ENCODE measurements at regions not wholly inside any gene's neighbourhood (a gene's known extent, or its start where the extent isn't known, plus 50 kb on each side); places are given as distances from the start of the nearest gene placed in this dataset.

DNA sequence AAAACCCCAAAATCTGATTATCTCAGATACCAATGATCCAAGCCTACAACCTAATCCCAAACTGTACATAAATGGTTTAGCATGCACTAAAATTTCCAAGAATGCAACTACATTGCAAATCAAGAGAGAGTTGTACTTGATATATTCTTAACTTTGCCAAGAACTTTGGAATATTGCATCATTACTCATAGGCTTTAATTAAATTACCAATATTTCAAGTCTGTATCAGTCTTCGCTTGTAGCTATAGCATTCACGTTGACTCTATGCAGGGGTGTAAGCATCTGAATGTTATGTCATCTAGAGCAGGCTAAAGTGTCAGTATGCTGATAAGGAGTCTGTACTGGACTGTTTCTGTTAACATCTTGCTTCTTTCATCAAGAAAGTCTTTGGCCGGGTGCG is 56.3 kb downstream of the FOXI3 start:
- TF ChIP-seq, protein P1, sequence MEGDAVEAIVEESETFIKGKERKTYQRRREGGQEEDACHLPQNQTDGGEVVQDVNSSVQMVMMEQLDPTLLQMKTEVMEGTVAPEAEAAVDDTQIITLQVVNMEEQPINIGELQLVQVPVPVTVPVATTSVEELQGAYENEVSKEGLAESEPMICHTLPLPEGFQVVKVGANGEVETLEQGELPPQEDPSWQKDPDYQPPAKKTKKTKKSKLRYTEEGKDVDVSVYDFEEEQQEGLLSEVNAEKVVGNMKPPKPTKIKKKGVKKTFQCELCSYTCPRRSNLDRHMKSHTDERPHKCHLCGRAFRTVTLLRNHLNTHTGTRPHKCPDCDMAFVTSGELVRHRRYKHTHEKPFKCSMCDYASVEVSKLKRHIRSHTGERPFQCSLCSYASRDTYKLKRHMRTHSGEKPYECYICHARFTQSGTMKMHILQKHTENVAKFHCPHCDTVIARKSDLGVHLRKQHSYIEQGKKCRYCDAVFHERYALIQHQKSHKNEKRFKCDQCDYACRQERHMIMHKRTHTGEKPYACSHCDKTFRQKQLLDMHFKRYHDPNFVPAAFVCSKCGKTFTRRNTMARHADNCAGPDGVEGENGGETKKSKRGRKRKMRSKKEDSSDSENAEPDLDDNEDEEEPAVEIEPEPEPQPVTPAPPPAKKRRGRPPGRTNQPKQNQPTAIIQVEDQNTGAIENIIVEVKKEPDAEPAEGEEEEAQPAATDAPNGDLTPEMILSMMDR (IDR thresholded peaks at IDR 0.05) = no peak
- no peak for TF ChIP-seq ETV6 (CRISPR knock-in tag; IDR thresholded peaks at IDR 0.05)
- TF ChIP-seq JUN (CRISPR knock-in tag; IDR thresholded peaks at IDR 0.05) = no peak
- no peak for TF ChIP-seq CREM (CRISPR knock-in tag; IDR thresholded peaks at IDR 0.05)
- no peak for TF ChIP-seq NR3C1 (CRISPR knock-in tag; conservative IDR thresholded peaks at IDR 0.05; ENCODE audit: low read depth)
- TF ChIP-seq CBFB (CRISPR knock-in tag; IDR thresholded peaks at IDR 0.05; ENCODE audit: low read depth) = no peak
- TF ChIP-seq, protein P2, sequence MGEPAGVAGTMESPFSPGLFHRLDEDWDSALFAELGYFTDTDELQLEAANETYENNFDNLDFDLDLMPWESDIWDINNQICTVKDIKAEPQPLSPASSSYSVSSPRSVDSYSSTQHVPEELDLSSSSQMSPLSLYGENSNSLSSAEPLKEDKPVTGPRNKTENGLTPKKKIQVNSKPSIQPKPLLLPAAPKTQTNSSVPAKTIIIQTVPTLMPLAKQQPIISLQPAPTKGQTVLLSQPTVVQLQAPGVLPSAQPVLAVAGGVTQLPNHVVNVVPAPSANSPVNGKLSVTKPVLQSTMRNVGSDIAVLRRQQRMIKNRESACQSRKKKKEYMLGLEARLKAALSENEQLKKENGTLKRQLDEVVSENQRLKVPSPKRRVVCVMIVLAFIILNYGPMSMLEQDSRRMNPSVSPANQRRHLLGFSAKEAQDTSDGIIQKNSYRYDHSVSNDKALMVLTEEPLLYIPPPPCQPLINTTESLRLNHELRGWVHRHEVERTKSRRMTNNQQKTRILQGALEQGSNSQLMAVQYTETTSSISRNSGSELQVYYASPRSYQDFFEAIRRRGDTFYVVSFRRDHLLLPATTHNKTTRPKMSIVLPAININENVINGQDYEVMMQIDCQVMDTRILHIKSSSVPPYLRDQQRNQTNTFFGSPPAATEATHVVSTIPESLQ (CRISPR knock-in tag; IDR thresholded peaks at IDR 0.05) = no peak
- TF ChIP-seq, protein P3, sequence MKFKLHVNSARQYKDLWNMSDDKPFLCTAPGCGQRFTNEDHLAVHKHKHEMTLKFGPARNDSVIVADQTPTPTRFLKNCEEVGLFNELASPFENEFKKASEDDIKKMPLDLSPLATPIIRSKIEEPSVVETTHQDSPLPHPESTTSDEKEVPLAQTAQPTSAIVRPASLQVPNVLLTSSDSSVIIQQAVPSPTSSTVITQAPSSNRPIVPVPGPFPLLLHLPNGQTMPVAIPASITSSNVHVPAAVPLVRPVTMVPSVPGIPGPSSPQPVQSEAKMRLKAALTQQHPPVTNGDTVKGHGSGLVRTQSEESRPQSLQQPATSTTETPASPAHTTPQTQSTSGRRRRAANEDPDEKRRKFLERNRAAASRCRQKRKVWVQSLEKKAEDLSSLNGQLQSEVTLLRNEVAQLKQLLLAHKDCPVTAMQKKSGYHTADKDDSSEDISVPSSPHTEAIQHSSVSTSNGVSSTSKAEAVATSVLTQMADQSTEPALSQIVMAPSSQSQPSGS (CRISPR knock-in tag; IDR thresholded peaks at IDR 0.05; ENCODE audit: borderline replicate concordance, low read depth) = no peak
- TF ChIP-seq CREB1 (CRISPR knock-in tag; IDR thresholded peaks at IDR 0.05) = no peak
- TF ChIP-seq, protein P4, sequence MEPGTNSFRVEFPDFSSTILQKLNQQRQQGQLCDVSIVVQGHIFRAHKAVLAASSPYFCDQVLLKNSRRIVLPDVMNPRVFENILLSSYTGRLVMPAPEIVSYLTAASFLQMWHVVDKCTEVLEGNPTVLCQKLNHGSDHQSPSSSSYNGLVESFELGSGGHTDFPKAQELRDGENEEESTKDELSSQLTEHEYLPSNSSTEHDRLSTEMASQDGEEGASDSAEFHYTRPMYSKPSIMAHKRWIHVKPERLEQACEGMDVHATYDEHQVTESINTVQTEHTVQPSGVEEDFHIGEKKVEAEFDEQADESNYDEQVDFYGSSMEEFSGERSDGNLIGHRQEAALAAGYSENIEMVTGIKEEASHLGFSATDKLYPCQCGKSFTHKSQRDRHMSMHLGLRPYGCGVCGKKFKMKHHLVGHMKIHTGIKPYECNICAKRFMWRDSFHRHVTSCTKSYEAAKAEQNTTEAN (CRISPR knock-in tag; IDR thresholded peaks at IDR 0.05) = no peak
- TF ChIP-seq ZNF671 (CRISPR knock-in tag; IDR thresholded peaks at IDR 0.05) = no peak
- TF ChIP-seq, protein P5, sequence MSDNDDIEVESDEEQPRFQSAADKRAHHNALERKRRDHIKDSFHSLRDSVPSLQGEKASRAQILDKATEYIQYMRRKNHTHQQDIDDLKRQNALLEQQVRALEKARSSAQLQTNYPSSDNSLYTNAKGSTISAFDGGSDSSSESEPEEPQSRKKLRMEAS (CRISPR knock-in tag; IDR thresholded peaks at IDR 0.05) = no peak
- TF ChIP-seq, protein P6, sequence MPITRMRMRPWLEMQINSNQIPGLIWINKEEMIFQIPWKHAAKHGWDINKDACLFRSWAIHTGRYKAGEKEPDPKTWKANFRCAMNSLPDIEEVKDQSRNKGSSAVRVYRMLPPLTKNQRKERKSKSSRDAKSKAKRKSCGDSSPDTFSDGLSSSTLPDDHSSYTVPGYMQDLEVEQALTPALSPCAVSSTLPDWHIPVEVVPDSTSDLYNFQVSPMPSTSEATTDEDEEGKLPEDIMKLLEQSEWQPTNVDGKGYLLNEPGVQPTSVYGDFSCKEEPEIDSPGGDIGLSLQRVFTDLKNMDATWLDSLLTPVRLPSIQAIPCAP (CRISPR knock-in tag; IDR thresholded peaks at IDR 0.05) = no peak
- no peak for TF ChIP-seq ZNF416 (CRISPR knock-in tag; IDR thresholded peaks at IDR 0.05)
